GM19023 (cell line): ENCODE measurements at regions not wholly inside any gene's neighbourhood (a gene's known extent, or its start where the extent isn't known, plus 50 kb on each side); places are given as distances from the start of the nearest gene placed in this dataset.
"Not testable (repeated sequence)": the region's sequence is repeated elsewhere in the genome, so short reads cannot be mapped to it uniquely, and the experiment has no call there.

Experiments used
- ATAC-seq: cut with Tn5 transposase; IDR thresholded peaks from one replicate; pipeline ENCODE4 v1.9.1; 2021; ENCODE audit warnings: mild to moderate bottlenecking, moderate library complexity; ENCODE audit not compliant: unreplicated experiment

- ATAC-seq = no peak
Measured at GRCh38 chr21:17159697-17160096, 353.1 kb upstream of the CXADR start.

- no peak for ATAC-seq
Measured at GRCh38 chr21:17185674-17186073, 327.2 kb upstream of the CXADR start.

- no peak for ATAC-seq
Measured at GRCh38 chr21:17189963-17190362, 322.9 kb upstream of the CXADR start.

GRCh38 chr21:17191346-17191993, 321.4 kb upstream of the CXADR start:
- ATAC-seq = no peak

- no peak for ATAC-seq
Measured at GRCh38 chr21:17195351-17195750, 317.5 kb upstream of the CXADR start.

- ATAC-seq = no peak
Measured at GRCh38 chr21:17195976-17196375, 316.9 kb upstream of the CXADR start.

- ATAC-seq = no peak
Measured at GRCh38 chr21:17196623-17197022, 316.2 kb upstream of the CXADR start.

- no peak for ATAC-seq
Measured at GRCh38 chr21:17197996-17198395, 314.8 kb upstream of the CXADR start.

- ATAC-seq = no peak
Measured at GRCh38 chr21:17200250-17200649, 312.6 kb upstream of the CXADR start.

GRCh38 chr21:17201741-17202260, 311.0 kb upstream of the CXADR start:
- ATAC-seq = no peak

GRCh38 chr21:17214801-17215200, 298.0 kb upstream of the CXADR start:
- ATAC-seq = no peak

GRCh38 chr21:17219050-17219449, 293.8 kb upstream of the CXADR start:
- ATAC-seq = not testable (repeated sequence)

GRCh38 chr21:17231124-17231523, 281.7 kb upstream of the CXADR start:
- no peak for ATAC-seq

GRCh38 chr21:17231771-17232170, 281.1 kb upstream of the CXADR start:
- ATAC-seq = no peak

GRCh38 chr21:17238468-17238867, 274.4 kb upstream of the CXADR start:
- no peak for ATAC-seq

- no peak for ATAC-seq
Measured at GRCh38 chr21:17250778-17251241, 262.0 kb upstream of the CXADR start.

GRCh38 chr21:17257784-17258183, 255.1 kb upstream of the CXADR start:
- no peak for ATAC-seq

- no peak for ATAC-seq
Measured at GRCh38 chr21:17264182-17264581, 248.7 kb upstream of the CXADR start.

GRCh38 chr21:17269760-17270159, 243.1 kb upstream of the CXADR start:
- no peak for ATAC-seq

GRCh38 chr21:17270229-17270628, 242.6 kb upstream of the CXADR start:
- no peak for ATAC-seq

- ATAC-seq = no peak
Measured at GRCh38 chr21:17279663-17280062, 233.2 kb upstream of the CXADR start.

- ATAC-seq = not testable (repeated sequence)
Measured at GRCh38 chr21:17293016-17293562, 219.8 kb upstream of the CXADR start.

- no peak for ATAC-seq
Measured at GRCh38 chr21:17295997-17296396, 216.8 kb upstream of the CXADR start.
